Endodermal cell (in vitro differentiated cells): ENCODE measurements at regions not wholly inside any gene's neighbourhood (a gene's known extent, or its start where the extent isn't known, plus 50 kb on each side); places are given as distances from the start of the nearest gene placed in this dataset.

ENCODE experiments used
- DNase-seq: peaks from one replicate; pipeline ENCODE4 v3.0.0-alpha.2; 2017
- H3K27ac ChIP-seq: 2 replicates; pipeline ENCODE4 v1.5.1; 2013; ENCODE audit warnings: mild to moderate bottlenecking, low read depth, low read length, moderate library complexity
- H3K27me3 ChIP-seq: 2 replicates; pipeline ENCODE4 v1.6.1; 2013; ENCODE audit warnings: mild to moderate bottlenecking, low read length, moderate library complexity; ENCODE audit not compliant: insufficient read depth, control insufficient read depth, poor library complexity, severe bottlenecking
- H3K36me3 ChIP-seq: 2 replicates; pipeline ENCODE4 v1.7.0; 2013; ENCODE audit warnings: mild to moderate bottlenecking, low read length, moderate library complexity; ENCODE audit not compliant: control insufficient read depth, insufficient read depth
- H3K4me1 ChIP-seq: one replicate; pipeline ENCODE4 v1.7.0; 2013; ENCODE audit warnings: low read length; ENCODE audit not compliant: control insufficient read depth, insufficient read depth
- H3K4me3 ChIP-seq: 2 replicates; pipeline ENCODE4 v1.5.1; 2013; ENCODE audit warnings: mild to moderate bottlenecking, low read length, moderate library complexity
- H3K9ac ChIP-seq: 2 replicates; pipeline ENCODE4 v1.6.1; 2013; ENCODE audit warnings: mild to moderate bottlenecking, low read length, moderate library complexity; ENCODE audit not compliant: poor library complexity, severe bottlenecking; ENCODE audit errors: extremely low read depth
- H3K9me3 ChIP-seq: 2 replicates; pipeline ENCODE4 v1.6.1; 2013; ENCODE audit warnings: mild to moderate bottlenecking, low read length, moderate library complexity; ENCODE audit not compliant: control insufficient read depth
- H3K27ac Mint-ChIP-seq: 2 replicates; pipeline ENCODE4 v1.8.0; 2020; ENCODE audit warnings: mixed read lengths
- H3K27me3 Mint-ChIP-seq: 2 replicates; pipeline ENCODE4 v1.8.0; 2021; ENCODE audit warnings: mild to moderate bottlenecking, mixed read lengths; ENCODE audit not compliant: insufficient read depth
- H3K36me3 Mint-ChIP-seq: 2 replicates; pipeline ENCODE4 v1.8.0; 2020; ENCODE audit warnings: low read depth, mixed read lengths
- H3K4me1 Mint-ChIP-seq: 2 replicates; pipeline ENCODE4 v1.8.0; 2020; ENCODE audit warnings: mixed read lengths
- H3K4me3 Mint-ChIP-seq: 2 replicates; pipeline ENCODE4 v1.8.0; 2020; ENCODE audit warnings: mild to moderate bottlenecking, moderate library complexity, mixed read lengths
- H3K9me3 Mint-ChIP-seq: 2 replicates; pipeline ENCODE4 v1.8.0; 2020; ENCODE audit warnings: mild to moderate bottlenecking, mixed read lengths
- CTCF ChIP-seq: fragments of 200-600 bp; sonication (generic); conservative IDR thresholded peaks from 2 replicates; pipeline ENCODE4 v1.5.0; 2021; ENCODE audit warnings: antibody characterized with exemption, mild to moderate bottlenecking
- WGBS, 2 experiments: methylation state at CpG; one replicate each; pipeline versions ENCODE4 v1.1.5 to v1.1.7; 2013; ENCODE audit warnings: missing lambda C conversion rate in 2 of 2, mixed read lengths in 1 of 2; ENCODE audit not compliant: insufficient coverage in 1 of 2, insufficient read length in 1 of 2; 5-methylcytosine and 5-hydroxymethylcytosine counted together

DNA sequence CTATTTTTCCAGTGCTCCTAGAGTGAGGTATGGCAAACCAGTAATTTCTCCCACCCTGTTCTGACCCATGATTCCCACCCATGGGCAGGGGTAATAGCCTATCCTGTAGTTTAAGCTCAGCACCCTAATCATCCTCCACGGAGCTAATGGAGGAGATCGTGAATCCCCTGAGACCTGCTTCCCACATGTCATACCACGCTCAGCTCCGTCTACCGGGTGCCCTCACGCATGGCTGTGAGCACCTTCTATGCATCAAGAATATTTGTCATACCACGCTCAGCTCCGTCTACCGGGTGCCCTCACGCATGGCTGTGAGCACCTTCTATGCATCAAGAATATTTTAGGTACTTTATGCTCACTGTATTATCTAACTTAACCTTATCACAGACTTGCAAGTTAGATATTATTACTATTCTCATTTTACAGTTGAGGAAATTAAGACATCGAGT is 104.7 kb upstream of the PFN2 start:
- peaks cover 10% of the 10 kb centered on the region for H3K9me3 Mint-ChIP-seq
- H3K27ac ChIP-seq, result no peak overlapping the region
- H3K4me1 Mint-ChIP-seq, result peaks cover 31% of the 10 kb centered on the region
- no peak for DNase-seq
- no peaks in the 10 kb centered on the region for H3K27me3 ChIP-seq
- H3K27ac Mint-ChIP-seq, result no peak overlapping the region
- no peaks in the 10 kb centered on the region for H3K36me3 Mint-ChIP-seq
- peaks cover 17% of the 10 kb centered on the region for H3K9me3 ChIP-seq
- TF ChIP-seq CTCF, result no peak
- H3K4me3 Mint-ChIP-seq, result no peak overlapping the region
- H3K4me3 ChIP-seq, result no peak overlapping the region
- H3K27me3 Mint-ChIP-seq, result no peaks in the 10 kb centered on the region
- 90 to 92% methylated on average over 5 to 11 of the region's 11 CpGs for WGBS, 2 experiments
- H3K9ac ChIP-seq, result no peak overlapping the region
- no peaks in the 10 kb centered on the region for H3K36me3 ChIP-seq
- peaks cover 11% of the 10 kb centered on the region for H3K4me1 ChIP-seq

DNA sequence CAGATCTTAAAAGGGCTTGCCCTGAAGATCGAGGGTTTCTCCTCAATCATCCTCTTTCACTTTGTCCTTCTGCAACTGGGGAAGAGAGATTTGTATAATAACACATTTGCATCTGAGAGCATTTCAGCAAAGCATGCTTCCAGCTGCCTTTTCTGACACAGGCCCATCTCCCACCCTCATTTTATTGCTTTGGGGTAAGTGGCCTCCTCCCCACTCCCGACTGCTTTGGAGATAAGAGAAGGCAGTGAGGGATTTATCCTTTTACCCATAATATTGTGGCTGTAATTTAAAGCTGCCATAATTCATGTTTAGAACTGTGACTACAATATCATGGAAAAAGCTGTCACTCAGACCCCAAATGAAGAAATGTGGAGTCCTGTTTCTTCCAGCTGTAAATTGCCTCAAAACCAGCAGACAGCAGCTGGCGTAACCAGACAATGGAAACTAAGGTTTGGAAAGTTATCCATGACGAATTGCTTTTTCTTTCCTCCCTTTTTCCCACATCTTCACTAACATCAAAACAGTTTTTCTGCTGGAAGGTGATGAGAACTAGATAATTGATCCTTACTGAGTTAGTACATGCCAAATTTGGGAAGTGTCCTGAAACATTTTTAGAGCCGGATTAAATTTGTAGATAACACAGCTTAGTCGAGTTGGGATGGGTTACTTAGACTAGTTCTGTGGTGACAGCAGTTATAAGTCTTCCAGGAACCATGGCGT is 104.2 kb upstream of the PFN2 start:
- no peak overlapping the region for H3K4me3 Mint-ChIP-seq
- no peaks in the 10 kb centered on the region for H3K27me3 ChIP-seq
- H3K4me3 ChIP-seq, result no peak overlapping the region
- no peaks in the 10 kb centered on the region for H3K36me3 Mint-ChIP-seq
- peaks cover 28% of the 10 kb centered on the region for H3K4me1 Mint-ChIP-seq
- H3K9ac ChIP-seq, result no peak overlapping the region
- H3K9me3 ChIP-seq, result peaks cover 17% of the 10 kb centered on the region
- H3K27ac ChIP-seq, result peak overlapping the region; percentile 14
- H3K4me1 ChIP-seq, result peaks cover 11% of the 10 kb centered on the region
- TF ChIP-seq CTCF, result no peak
- no peaks in the 10 kb centered on the region for H3K27me3 Mint-ChIP-seq
- 93 to 97% methylated on average over 3 to 7 of the region's 7 CpGs for WGBS, 2 experiments
- no peak for DNase-seq
- H3K27ac Mint-ChIP-seq, result no peak overlapping the region
- H3K36me3 ChIP-seq, result no peaks in the 10 kb centered on the region
- H3K9me3 Mint-ChIP-seq, result peaks cover 10% of the 10 kb centered on the region

DNA sequence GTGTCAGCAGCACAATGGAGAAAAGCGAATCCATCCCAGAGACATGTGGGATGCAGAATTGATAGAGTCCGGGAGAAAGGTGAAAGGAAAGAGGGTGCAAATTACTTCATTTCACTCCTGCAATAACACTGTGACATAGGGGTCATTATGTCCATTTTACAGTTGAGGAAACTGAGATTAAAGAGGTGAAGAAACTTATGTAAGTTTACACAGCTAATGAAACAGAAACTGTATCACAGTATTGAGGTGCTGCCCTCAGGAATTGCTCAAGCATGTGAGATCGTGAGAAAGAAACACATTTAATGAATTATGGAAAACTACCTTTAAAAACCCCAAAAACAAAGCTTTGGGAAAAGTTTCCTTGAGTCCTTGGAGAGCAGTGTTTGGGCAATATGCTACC is 103.6 kb upstream of the PFN2 start:
- H3K9me3 Mint-ChIP-seq, result peaks cover 10% of the 10 kb centered on the region
- 94% methylated on average over 3 of the region's 3 CpGs; no CpG with 5 or more reads in 1 of the 2 experiments for WGBS, 2 experiments
- no peak overlapping the region for H3K9ac ChIP-seq
- peaks cover 17% of the 10 kb centered on the region for H3K9me3 ChIP-seq
- H3K4me1 Mint-ChIP-seq, result peaks cover 26% of the 10 kb centered on the region
- H3K27ac ChIP-seq, result peak overlapping the region; percentile 14
- no peak overlapping the region for H3K4me3 Mint-ChIP-seq
- no peak overlapping the region for H3K27ac Mint-ChIP-seq
- TF ChIP-seq CTCF, result no peak
- no peak for DNase-seq
- H3K4me3 ChIP-seq, result no peak overlapping the region
- H3K27me3 ChIP-seq, result no peaks in the 10 kb centered on the region
- peaks cover 11% of the 10 kb centered on the region for H3K4me1 ChIP-seq
- H3K36me3 ChIP-seq, result no peaks in the 10 kb centered on the region
- H3K36me3 Mint-ChIP-seq, result no peaks in the 10 kb centered on the region
- no peaks in the 10 kb centered on the region for H3K27me3 Mint-ChIP-seq
